ENCODE measurements at regions not wholly inside any gene's neighbourhood (a gene's known extent, or its start where the extent isn't known, plus 50 kb on each side); places are given as distances from the start of the nearest gene placed in this dataset.

- intact Hi-C loops (cut with DNase I), result no loop called here
- no peaks in the 10 kb centered on the region for H3K27me3 ChIP-seq
- H3K4me1 ChIP-seq, result no peaks in the 10 kb centered on the region
- no peak overlapping the region for H3K4me3 ChIP-seq
- no peak for TF ChIP-seq CTCF (IDR thresholded peaks at IDR 0.05)
- H3K36me3 ChIP-seq, result no peaks in the 10 kb centered on the region
- ATAC-seq, result no peak
- H3K27ac ChIP-seq, result no peak overlapping the region
- no peak for DNase-seq
- no peaks in the 10 kb centered on the region for H3K9me3 ChIP-seq
These were observed 234.5 kb downstream of the NXPE2 start for GRCh38 chr11:114912826-114913225.

GRCh38 chr11:114914231-114915005 is 236.1 kb downstream of the NXPE2 start:
- DNase-seq, result no peak
- ATAC-seq, result no peak
- Histone ChIP-seq H3K27ac (no peak overlapping the region), H3K27me3 (no peaks in the 10 kb centered on the region), H3K9me3 (no peaks in the 10 kb centered on the region), H3K4me3 (no peak overlapping the region), H3K4me1 (no peaks in the 10 kb centered on the region), H3K36me3 (no peaks in the 10 kb centered on the region)
- intact Hi-C loops (cut with DNase I), result no loop called here
- no peak for TF ChIP-seq CTCF (IDR thresholded peaks at IDR 0.05)

GRCh38 chr11:114915871-114916805 is 237.8 kb downstream of the NXPE2 start:
- DNase-seq (no peak), ATAC-seq (peak; percentile 81)
- no peak for TF ChIP-seq CTCF (IDR thresholded peaks at IDR 0.05)
- H3K36me3 ChIP-seq, result no peaks in the 10 kb centered on the region
- no peaks in the 10 kb centered on the region for H3K9me3 ChIP-seq
- no peaks in the 10 kb centered on the region for H3K4me1 ChIP-seq
- intact Hi-C loops (cut with DNase I), result no loop called here
- no peaks in the 10 kb centered on the region for H3K27me3 ChIP-seq
- no peak overlapping the region for H3K27ac ChIP-seq
- no peak overlapping the region for H3K4me3 ChIP-seq

- Histone ChIP-seq H3K4me3 (no peak overlapping the region), H3K36me3 (no peaks in the 10 kb centered on the region), H3K27ac (no peak overlapping the region), H3K9me3 (no peaks in the 10 kb centered on the region), H3K27me3 (no peaks in the 10 kb centered on the region), H3K4me1 (no peaks in the 10 kb centered on the region)
- no peak for ATAC-seq
- DNase-seq, result no peak
- TF ChIP-seq CTCF (IDR thresholded peaks at IDR 0.05), result no peak
- intact Hi-C loops (cut with DNase I), result no loop called here
These were observed 240.0 kb downstream of the NXPE2 start for GRCh38 chr11:114918286-114918685.

GRCh38 chr11:114921697-114922096 is 243.4 kb downstream of the NXPE2 start:
- Histone ChIP-seq H3K27me3 (no peaks in the 10 kb centered on the region), H3K27ac (no peak overlapping the region), H3K4me1 (no peaks in the 10 kb centered on the region), H3K9me3 (no peaks in the 10 kb centered on the region), H3K4me3 (no peak overlapping the region), H3K36me3 (no peaks in the 10 kb centered on the region)
- intact Hi-C loops (cut with DNase I), result no loop called here
- DNase-seq (no peak), ATAC-seq (no peak)
- TF ChIP-seq CTCF (IDR thresholded peaks at IDR 0.05), result no peak
